ENCODE measurements at regions not wholly inside any gene's neighbourhood (a gene's known extent, or its start where the extent isn't known, plus 50 kb on each side); places are given as distances from the start of the nearest gene placed in this dataset.

GRCh38 chr3:98966862-98967546 lies 65.5 kb upstream of the DCBLD2 start:
- intact Hi-C loops (cut with DNase I) = no loop called here

GRCh38 chr3:98966434-98966833 lies 64.9 kb upstream of the DCBLD2 start:
- intact Hi-C loops (cut with DNase I) = no loop called here
- DNase-seq (ENCODE audit: low spot score) = no peak

More at GRCh38 chr3:98966862-98967546, 65.5 kb upstream of the DCBLD2 start:
- DNase-seq (ENCODE audit: low spot score) = no peak

GRCh38 chr3:98964784-98965183 lies 63.3 kb upstream of the DCBLD2 start:
- no peak for DNase-seq (ENCODE audit: low spot score)
- intact Hi-C loops (cut with DNase I) = no loop called here

- no peak for DNase-seq (ENCODE audit: low spot score)
- intact Hi-C loops (cut with DNase I) = no loop called here
These were observed 62.1 kb upstream of the DCBLD2 start for GRCh38 chr3:98963546-98963945.

- no peak for DNase-seq (ENCODE audit: low spot score)
- intact Hi-C loops (cut with DNase I) = no loop called here
These were observed 61.5 kb upstream of the DCBLD2 start for GRCh38 chr3:98962951-98963350.

- no peak for DNase-seq (ENCODE audit: low spot score)
- intact Hi-C loops (cut with DNase I) = no loop called here
These were observed 60.9 kb upstream of the DCBLD2 start for GRCh38 chr3:98962189-98962930.

- intact Hi-C loops (cut with DNase I) = no loop called here
- DNase-seq (ENCODE audit: low spot score) = no peak
These were observed 60.0 kb upstream of the DCBLD2 start for GRCh38 chr3:98961161-98962155.

- intact Hi-C loops (cut with DNase I) = no loop called here
- DNase-seq (ENCODE audit: low spot score) = no peak
These were observed 56.2 kb upstream of the DCBLD2 start for GRCh38 chr3:98957681-98958080.

GRCh38 chr3:98956008-98956407 lies 54.5 kb upstream of the DCBLD2 start:
- DNase-seq (ENCODE audit: low spot score) = no peak
- intact Hi-C loops (cut with DNase I) = no loop called here

- DNase-seq (ENCODE audit: low spot score) = no peak
- intact Hi-C loops (cut with DNase I) = no loop called here
These were observed 53.5 kb upstream of the DCBLD2 start for GRCh38 chr3:98954791-98955604.

- intact Hi-C loops (cut with DNase I) = no loop called here
- DNase-seq (ENCODE audit: low spot score) = no peak
These were observed 52.7 kb upstream of the DCBLD2 start for GRCh38 chr3:98954242-98954641.

- intact Hi-C loops (cut with DNase I) = no loop called here
- no peak for DNase-seq (ENCODE audit: low spot score)
These were observed 50.9 kb upstream of the DCBLD2 start for GRCh38 chr3:98952404-98952803.

Data from posterior vena cava (tissue), 2 donors.